Activated CD8-positive, alpha-beta memory T cell treated with anti-CD3 and anti-CD28 coated beads for 36 hours (primary cell): ENCODE measurements at regions not wholly inside any gene's neighbourhood (a gene's known extent, or its start where the extent isn't known, plus 50 kb on each side); places are given as distances from the start of the nearest gene placed in this dataset.

Experiments used
- CTCF ChIA-PET: fragments of 350-600 bp; sonication (Branson Sonifier 250); formaldehyde crosslinking; loops from one replicate; lab custom pipeline; 2021; ENCODE audit warnings: antibody characterized with exemption; lab: Charles Lee
- POLR2A ChIA-PET: fragments of 350-600 bp; sonication (Branson Sonifier 250); formaldehyde crosslinking; loops from one replicate; lab custom pipeline; 2021; ENCODE audit warnings: antibody characterized with exemption; lab: Charles Lee

GRCh38 chr4:124583797-124584196 is 128.7 kb downstream of the ANKRD50 start:
- ChIA-PET POLR2A (no interaction called here), CTCF (no interaction called here)

GRCh38 chr4:124589786-124590185 is 122.7 kb downstream of the ANKRD50 start:
- POLR2A ChIA-PET = no interaction called here
- CTCF ChIA-PET = no interaction called here

GRCh38 chr4:124590480-124590879 is 122.1 kb downstream of the ANKRD50 start:
- CTCF ChIA-PET = no interaction called here

GRCh38 chr4:124591637-124592036 is 120.9 kb downstream of the ANKRD50 start:
- ChIA-PET POLR2A (no interaction called here), CTCF (no interaction called here)

More at GRCh38 chr4:124590480-124590879, 122.1 kb downstream of the ANKRD50 start:
- POLR2A ChIA-PET = no interaction called here

GRCh38 chr4:124593494-124593893 is 119.0 kb downstream of the ANKRD50 start:
- ChIA-PET POLR2A (no interaction called here), CTCF (no interaction called here)

- ChIA-PET POLR2A (no interaction called here), CTCF (no interaction called here)
These were observed 117.6 kb downstream of the ANKRD50 start for GRCh38 chr4:124594945-124595344.

GRCh38 chr4:124596816-124597215 is 115.7 kb downstream of the ANKRD50 start:
- ChIA-PET CTCF (no interaction called here), POLR2A (no interaction called here)

GRCh38 chr4:124610211-124610610 is 102.3 kb downstream of the ANKRD50 start:
- CTCF ChIA-PET = no interaction called here
- POLR2A ChIA-PET = no interaction called here
